Hepatocyte (in vitro differentiated cells): ENCODE measurements at regions not wholly inside any gene's neighbourhood (a gene's known extent, or its start where the extent isn't known, plus 50 kb on each side); places are given as distances from the start of the nearest gene placed in this dataset.

Source experiments
- DNase-seq: peaks from one replicate; pipeline ENCODE4 v3.0.0-alpha.2; 2016; ENCODE audit warnings: low spot score
- H2AFZ ChIP-seq: fragments of 200-600 bp; sonication (generic); 2 replicates; pipeline ENCODE4 v1.6.0; 2016; ENCODE audit warnings: antibody characterized with exemption, mild to moderate bottlenecking
- H3K27ac ChIP-seq: fragments of 200-600 bp; sonication (generic); 2 replicates; pipeline ENCODE4 v1.5.1; 2016; ENCODE audit warnings: mild to moderate bottlenecking
- H3K27me3 ChIP-seq: fragments of 200-600 bp; sonication (generic); 2 replicates; pipeline ENCODE4 v1.6.1; 2016
- H3K36me3 ChIP-seq: fragments of 200-600 bp; sonication (generic); replicated peaks from 2 replicates; pipeline ENCODE4 v1.5.1; 2016; ENCODE audit warnings: low read depth; ENCODE audit not compliant: insufficient read depth
- H3K4me1 ChIP-seq: fragments of 200-600 bp; sonication (generic); 2 replicates; pipeline ENCODE4 v1.5.1; 2016; ENCODE audit warnings: mild to moderate bottlenecking, moderate library complexity; ENCODE audit not compliant: insufficient read depth
- H3K4me2 ChIP-seq: fragments of 200-600 bp; sonication (generic); 2 replicates; pipeline ENCODE4 v1.6.0; 2016
- H3K4me3 ChIP-seq: fragments of 200-600 bp; sonication (generic); 2 replicates; pipeline ENCODE4 v1.5.1; 2016; ENCODE audit warnings: mild to moderate bottlenecking
- H3K79me2 ChIP-seq: fragments of 200-600 bp; sonication (generic); 2 replicates; pipeline ENCODE4 v1.6.0; 2017; ENCODE audit warnings: mild to moderate bottlenecking
- H3K9me2 ChIP-seq: fragments of 200-600 bp; sonication (generic); replicated peaks from 2 replicates; pipeline ENCODE4 v1.6.0; 2017; ENCODE audit warnings: mild to moderate bottlenecking; ENCODE audit not compliant: insufficient read depth
- H3K9me3 ChIP-seq: fragments of 200-600 bp; sonication (generic); 2 replicates; pipeline ENCODE4 v1.5.1; 2016; ENCODE audit warnings: low read depth, mild to moderate bottlenecking
- H4K20me1 ChIP-seq: fragments of 200-600 bp; sonication (generic); 2 replicates; pipeline ENCODE4 v1.6.0; 2016; ENCODE audit warnings: mild to moderate bottlenecking; ENCODE audit not compliant: insufficient read depth, poor library complexity, severe bottlenecking
- EZH2 ChIP-seq: fragments of 200-600 bp; sonication (generic); IDR thresholded peaks from 2 replicates; pipeline ENCODE4 v1.6.1; 2016; ENCODE audit warnings: antibody characterized with exemption, mild to moderate bottlenecking, borderline replicate concordance
- EZH2phosphoT487 ChIP-seq: fragments of 200-600 bp; sonication (generic); IDR thresholded peaks from one replicate; pipeline ENCODE4 v1.6.1; 2018; ENCODE audit warnings: antibody characterized with exemption, mild to moderate bottlenecking, low read depth, moderate library complexity; ENCODE audit not compliant: unreplicated experiment, severe bottlenecking
- WGBS: methylation state at CpG from one replicate; pipeline ENCODE4 v1.1.6; 2016; ENCODE audit warnings: low lambda C conversion rate; ENCODE audit errors: missing lambda C conversion rate; 5-methylcytosine and 5-hydroxymethylcytosine counted together
- TF ChIP-seq, protein P1 (sequence below): fragments of 200-600 bp; sonication (generic); IDR thresholded peaks from 2 replicates; pipeline ENCODE4 v1.5.1; 2016; ENCODE audit warnings: antibody characterized with exemption, mild to moderate bottlenecking; ENCODE audit not compliant: poor library complexity

DNA sequence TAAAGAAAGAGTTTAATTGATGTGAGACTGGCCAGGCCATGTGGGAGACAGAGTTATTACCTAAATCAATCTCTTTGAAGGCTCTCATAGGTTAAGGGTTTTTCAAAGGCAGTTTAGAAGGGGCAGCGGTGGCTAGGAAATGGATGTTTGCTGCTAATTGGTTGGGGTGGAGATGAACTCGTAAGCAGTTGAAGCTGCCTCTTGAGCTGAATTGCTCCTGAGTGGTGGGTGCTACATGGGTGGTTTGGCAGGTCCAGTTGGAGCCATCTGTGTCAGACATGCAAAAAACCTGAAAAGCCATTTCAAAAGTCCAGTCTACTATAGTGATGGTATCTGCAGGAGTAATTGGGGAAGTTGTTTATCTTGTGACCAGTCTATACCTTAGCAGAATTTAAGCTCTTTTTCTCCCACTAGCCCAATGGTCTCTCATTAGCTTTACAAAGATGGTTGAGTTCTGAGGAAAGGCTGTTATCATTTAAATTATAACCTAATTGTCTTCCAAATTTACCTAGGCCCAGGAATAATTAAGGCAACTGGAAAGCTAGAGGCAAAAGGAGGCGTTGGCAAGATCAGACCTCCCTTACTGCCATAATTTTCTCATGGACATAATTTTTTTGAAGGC, 762.4 kb upstream of the FRG1 start:
- H2AFZ ChIP-seq = no peak overlapping the region
- no peaks in the 10 kb centered on the region for H3K4me1 ChIP-seq
- no peaks in the 10 kb centered on the region for H3K9me2 ChIP-seq
- H3K4me2 ChIP-seq = no peak overlapping the region
- WGBS = 81% methylated on average over 3 of the region's 3 CpGs
- no peak overlapping the region for H3K4me3 ChIP-seq
- H3K27ac ChIP-seq = no peak overlapping the region
- TF ChIP-seq, protein P1, sequence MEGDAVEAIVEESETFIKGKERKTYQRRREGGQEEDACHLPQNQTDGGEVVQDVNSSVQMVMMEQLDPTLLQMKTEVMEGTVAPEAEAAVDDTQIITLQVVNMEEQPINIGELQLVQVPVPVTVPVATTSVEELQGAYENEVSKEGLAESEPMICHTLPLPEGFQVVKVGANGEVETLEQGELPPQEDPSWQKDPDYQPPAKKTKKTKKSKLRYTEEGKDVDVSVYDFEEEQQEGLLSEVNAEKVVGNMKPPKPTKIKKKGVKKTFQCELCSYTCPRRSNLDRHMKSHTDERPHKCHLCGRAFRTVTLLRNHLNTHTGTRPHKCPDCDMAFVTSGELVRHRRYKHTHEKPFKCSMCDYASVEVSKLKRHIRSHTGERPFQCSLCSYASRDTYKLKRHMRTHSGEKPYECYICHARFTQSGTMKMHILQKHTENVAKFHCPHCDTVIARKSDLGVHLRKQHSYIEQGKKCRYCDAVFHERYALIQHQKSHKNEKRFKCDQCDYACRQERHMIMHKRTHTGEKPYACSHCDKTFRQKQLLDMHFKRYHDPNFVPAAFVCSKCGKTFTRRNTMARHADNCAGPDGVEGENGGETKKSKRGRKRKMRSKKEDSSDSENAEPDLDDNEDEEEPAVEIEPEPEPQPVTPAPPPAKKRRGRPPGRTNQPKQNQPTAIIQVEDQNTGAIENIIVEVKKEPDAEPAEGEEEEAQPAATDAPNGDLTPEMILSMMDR = no peak
- TF ChIP-seq EZH2phosphoT487 = no peak
- TF ChIP-seq EZH2 = no peak
- H4K20me1 ChIP-seq = no peaks in the 10 kb centered on the region
- no peaks in the 10 kb centered on the region for H3K27me3 ChIP-seq
- H3K9me3 ChIP-seq = no peaks in the 10 kb centered on the region
- no peaks in the 10 kb centered on the region for H3K36me3 ChIP-seq
- DNase-seq = no peak
- H3K79me2 ChIP-seq = no peaks in the 10 kb centered on the region

DNA sequence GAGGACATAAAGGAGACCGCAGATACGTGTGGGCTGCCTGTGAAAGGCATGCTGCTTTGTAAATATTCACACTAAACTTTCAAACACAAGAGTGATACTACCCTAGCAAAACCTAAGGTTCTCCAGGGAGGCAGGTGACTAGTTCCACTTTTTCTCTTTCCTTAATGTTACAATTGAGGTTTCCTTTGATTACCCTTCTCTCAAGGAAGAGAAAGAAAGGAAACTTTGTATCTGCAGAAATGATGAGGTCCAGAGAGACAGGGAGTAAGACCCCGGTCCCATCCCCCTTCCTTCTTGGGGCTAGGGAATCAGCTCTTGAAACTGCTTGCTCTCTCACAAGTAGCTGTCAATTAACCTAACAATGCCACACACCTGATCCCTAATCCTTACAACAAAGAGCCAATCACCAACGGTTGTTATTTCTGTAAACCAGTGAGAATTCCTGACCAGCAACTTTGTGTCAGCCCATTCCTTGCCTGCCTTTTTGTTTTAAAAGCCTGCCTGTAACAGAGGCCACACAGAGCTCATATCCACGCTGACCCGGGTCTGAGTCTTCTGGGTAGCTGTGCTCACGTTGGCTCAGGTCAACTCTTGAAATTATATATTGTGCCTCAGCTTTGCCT, 754.8 kb upstream of the FRG1 start:
- Histone ChIP-seq H3K9me3 (no peaks in the 10 kb centered on the region), H3K79me2 (no peaks in the 10 kb centered on the region), H3K27me3 (no peaks in the 10 kb centered on the region), H3K27ac (no peak overlapping the region), H4K20me1 (no peaks in the 10 kb centered on the region), H3K4me1 (no peaks in the 10 kb centered on the region), H2AFZ (no peak overlapping the region), H3K9me2 (no peaks in the 10 kb centered on the region), H3K36me3 (no peaks in the 10 kb centered on the region), H3K4me3 (no peak overlapping the region), H3K4me2 (no peak overlapping the region)
- 31% methylated on average over 7 of the region's 7 CpGs for WGBS
- DNase-seq = no peak
- TF ChIP-seq EZH2phosphoT487 (no peak), EZH2 (no peak)
- TF ChIP-seq, protein P1 = no peak

DNA sequence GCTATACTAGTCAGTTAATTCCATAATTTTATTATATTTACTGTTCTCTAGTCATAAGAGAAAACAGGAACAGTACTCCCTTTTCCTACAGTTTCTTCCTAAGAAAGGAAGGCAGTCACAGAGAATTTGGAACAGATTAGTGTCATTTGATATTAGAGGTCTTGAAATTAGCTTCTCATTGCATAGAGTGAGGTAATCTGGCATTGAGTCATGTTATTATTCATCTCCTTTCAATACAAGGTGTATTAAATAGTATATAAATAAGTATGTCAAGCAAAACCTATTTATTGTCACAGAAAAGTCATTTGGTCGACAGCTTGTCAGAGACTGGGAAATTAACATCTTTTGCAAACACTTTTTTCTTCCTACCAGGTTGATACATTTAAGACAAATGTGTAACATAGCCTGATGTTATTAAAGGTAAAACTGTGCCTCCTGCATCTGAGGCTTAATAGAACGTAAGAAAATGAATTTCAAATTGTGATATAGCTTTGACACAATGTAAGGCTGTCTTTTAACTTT, 753.1 kb upstream of the FRG1 start:
- no peak for DNase-seq
- H4K20me1 ChIP-seq = no peaks in the 10 kb centered on the region
- H2AFZ ChIP-seq = no peak overlapping the region
- H3K27me3 ChIP-seq = no peaks in the 10 kb centered on the region
- 93% methylated on average over 2 of the region's 2 CpGs for WGBS
- no peaks in the 10 kb centered on the region for H3K9me3 ChIP-seq
- no peaks in the 10 kb centered on the region for H3K4me1 ChIP-seq
- H3K4me3 ChIP-seq = no peak overlapping the region
- H3K36me3 ChIP-seq = no peaks in the 10 kb centered on the region
- H3K9me2 ChIP-seq = no peaks in the 10 kb centered on the region
- no peak overlapping the region for H3K4me2 ChIP-seq
- no peaks in the 10 kb centered on the region for H3K79me2 ChIP-seq
- H3K27ac ChIP-seq = no peak overlapping the region
- TF ChIP-seq, protein P1 = no peak
- TF ChIP-seq EZH2phosphoT487 = no peak
- TF ChIP-seq EZH2 = no peak
